ENCODE measurements at regions not wholly inside any gene's neighbourhood (a gene's known extent, or its start where the extent isn't known, plus 50 kb on each side); places are given as distances from the start of the nearest gene placed in this dataset.

GRCh38 chr3:182728238-182728637, 65.1 kb upstream of the ATP11B start:
- no peak overlapping the region for H3K27ac ChIP-seq (ENCODE audit: low read depth, low read length)
- no peaks in the 10 kb centered on the region for H3K36me3 ChIP-seq (ENCODE audit: insufficient read depth, low read length)
- no peaks in the 10 kb centered on the region for H3K9me3 ChIP-seq (ENCODE audit: insufficient read depth, low read depth, low read length)
- no peaks in the 10 kb centered on the region for H3K4me1 ChIP-seq (ENCODE audit: insufficient read depth, low read length)
- Mint-ChIP-seq H3K4me1 (ENCODE audit: low read depth, unreplicated experiment) (peaks cover 7% of the 10 kb centered on the region), H3K27ac (ENCODE audit: unreplicated experiment) (no peak overlapping the region), H3K27me3 (ENCODE audit: low read depth, unreplicated experiment) (peaks cover 8% of the 10 kb centered on the region), H3K4me3 (ENCODE audit: unreplicated experiment) (no peak overlapping the region), H3K36me3 (ENCODE audit: low read depth, unreplicated experiment) (no peaks in the 10 kb centered on the region), H3K9me3 (ENCODE audit: unreplicated experiment) (peaks cover 1% of the 10 kb centered on the region)
- H3K79me2 ChIP-seq (ENCODE audit: insufficient read depth, low read length), result no peaks in the 10 kb centered on the region
- H3K4me2 ChIP-seq (ENCODE audit: low read length), result no peak overlapping the region
- TF ChIP-seq EZH2 (IDR thresholded peaks at IDR 0.05; ENCODE audit: insufficient read depth, low read length) (no peak), CTCF (IDR thresholded peaks at IDR 0.05; ENCODE audit: insufficient read depth, low read depth, low read length) (no peak)
- no peak overlapping the region for H2AFZ ChIP-seq (ENCODE audit: low read depth, low read length)
- no peaks in the 10 kb centered on the region for H3K27me3 ChIP-seq (ENCODE audit: insufficient read depth, low read length)
- DNase-seq (ENCODE audit: low read depth), result no peak
- no peak overlapping the region for H3K4me3 ChIP-seq (ENCODE audit: insufficient read depth, low read depth, low read length)
- H3K9ac ChIP-seq (ENCODE audit: low read length), result no peak overlapping the region
- H4K20me1 ChIP-seq (ENCODE audit: insufficient read depth, low read length), result no peaks in the 10 kb centered on the region
- FAIRE-seq, result no peak

DNA sequence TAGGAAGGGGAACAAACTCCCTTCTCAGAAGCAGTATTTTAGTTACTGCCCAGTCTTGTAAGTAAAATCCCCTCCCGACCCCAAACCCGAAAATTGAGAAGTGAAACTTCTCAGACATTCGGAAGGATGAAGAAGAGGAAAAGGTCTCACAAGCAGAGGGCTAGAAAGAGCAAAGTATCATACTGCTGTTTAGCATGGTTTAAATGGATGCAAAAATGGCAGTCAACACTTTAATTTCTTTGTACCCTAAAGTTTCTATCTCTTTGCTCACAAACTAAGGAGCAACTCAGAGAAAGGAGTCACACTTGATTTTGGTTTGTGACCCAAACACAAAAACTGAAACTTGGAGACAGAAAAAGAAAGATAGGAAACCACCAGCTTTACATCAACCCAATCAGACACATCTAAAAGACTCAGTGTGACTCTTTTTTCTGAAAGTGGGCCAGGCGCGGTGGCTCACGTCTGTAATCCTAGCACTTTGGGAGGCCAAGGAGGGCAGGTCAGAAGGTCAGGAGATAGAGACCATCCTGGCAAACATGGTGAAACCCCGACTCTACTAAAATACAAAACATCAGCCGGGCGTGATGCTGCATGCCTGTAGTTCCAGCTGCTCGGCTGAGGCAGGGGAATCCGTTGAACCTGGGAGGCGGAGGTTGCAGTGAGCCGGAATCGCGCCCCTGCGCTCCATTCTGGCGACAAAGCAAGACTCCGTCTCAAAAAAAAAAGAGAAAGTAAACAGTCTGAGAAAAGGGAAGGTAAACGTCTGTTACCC, 63.2 kb upstream of the ATP11B start:
- Histone ChIP-seq H2AFZ (ENCODE audit: low read depth, low read length) (no peak overlapping the region), H3K79me2 (ENCODE audit: insufficient read depth, low read length) (no peaks in the 10 kb centered on the region), H3K27ac (ENCODE audit: low read depth, low read length) (no peak overlapping the region), H3K9me3 (ENCODE audit: insufficient read depth, low read depth, low read length) (no peaks in the 10 kb centered on the region), H3K36me3 (ENCODE audit: insufficient read depth, low read length) (no peaks in the 10 kb centered on the region), H3K9ac (ENCODE audit: low read length) (no peak overlapping the region), H3K27me3 (ENCODE audit: insufficient read depth, low read length) (no peaks in the 10 kb centered on the region), H4K20me1 (ENCODE audit: insufficient read depth, low read length) (no peaks in the 10 kb centered on the region), H3K4me2 (ENCODE audit: low read length) (no peak overlapping the region), H3K4me3 (ENCODE audit: insufficient read depth, low read depth, low read length) (no peak overlapping the region), H3K4me1 (ENCODE audit: insufficient read depth, low read length) (no peaks in the 10 kb centered on the region)
- H3K27me3 Mint-ChIP-seq (ENCODE audit: low read depth, unreplicated experiment), result peaks cover 6% of the 10 kb centered on the region
- no peaks in the 10 kb centered on the region for H3K36me3 Mint-ChIP-seq (ENCODE audit: low read depth, unreplicated experiment)
- H3K4me1 Mint-ChIP-seq (ENCODE audit: low read depth, unreplicated experiment), result peaks cover 7% of the 10 kb centered on the region
- peaks cover 1% of the 10 kb centered on the region for H3K9me3 Mint-ChIP-seq (ENCODE audit: unreplicated experiment)
- TF ChIP-seq EZH2 (IDR thresholded peaks at IDR 0.05; ENCODE audit: insufficient read depth, low read length) (no peak), CTCF (IDR thresholded peaks at IDR 0.05; ENCODE audit: insufficient read depth, low read depth, low read length) (no peak)
- H3K27ac Mint-ChIP-seq (ENCODE audit: unreplicated experiment), result no peak overlapping the region
- DNase-seq (ENCODE audit: low read depth) (no peak), FAIRE-seq (no peak)
- no peak overlapping the region for H3K4me3 Mint-ChIP-seq (ENCODE audit: unreplicated experiment)

GRCh38 chr3:182730675-182731042, 62.6 kb upstream of the ATP11B start:
- Histone ChIP-seq H3K4me2 (ENCODE audit: low read length) (no peak overlapping the region), H2AFZ (ENCODE audit: low read depth, low read length) (no peak overlapping the region), H3K27me3 (ENCODE audit: insufficient read depth, low read length) (no peaks in the 10 kb centered on the region), H3K79me2 (ENCODE audit: insufficient read depth, low read length) (no peaks in the 10 kb centered on the region), H3K27ac (ENCODE audit: low read depth, low read length) (no peak overlapping the region), H3K4me1 (ENCODE audit: insufficient read depth, low read length) (no peaks in the 10 kb centered on the region), H3K9me3 (ENCODE audit: insufficient read depth, low read depth, low read length) (no peaks in the 10 kb centered on the region), H3K36me3 (ENCODE audit: insufficient read depth, low read length) (no peaks in the 10 kb centered on the region), H4K20me1 (ENCODE audit: insufficient read depth, low read length) (no peaks in the 10 kb centered on the region), H3K4me3 (ENCODE audit: insufficient read depth, low read depth, low read length) (no peak overlapping the region), H3K9ac (ENCODE audit: low read length) (no peak overlapping the region)
- Mint-ChIP-seq H3K36me3 (ENCODE audit: low read depth, unreplicated experiment) (no peaks in the 10 kb centered on the region), H3K9me3 (ENCODE audit: unreplicated experiment) (peaks cover 1% of the 10 kb centered on the region), H3K4me1 (ENCODE audit: low read depth, unreplicated experiment) (peaks cover 7% of the 10 kb centered on the region), H3K4me3 (ENCODE audit: unreplicated experiment) (no peak overlapping the region), H3K27ac (ENCODE audit: unreplicated experiment) (no peak overlapping the region), H3K27me3 (ENCODE audit: low read depth, unreplicated experiment) (peaks cover 3% of the 10 kb centered on the region)
- FAIRE-seq (no peak), DNase-seq (ENCODE audit: low read depth) (no peak)
- TF ChIP-seq CTCF (IDR thresholded peaks at IDR 0.05; ENCODE audit: insufficient read depth, low read depth, low read length), result no peak
- TF ChIP-seq EZH2 (IDR thresholded peaks at IDR 0.05; ENCODE audit: insufficient read depth, low read length), result no peak

Measured in astrocyte (in vitro differentiated cells and primary cell).